Posterior cingulate gyrus (tissue), 11 donors: ENCODE measurements at regions not wholly inside any gene's neighbourhood (a gene's known extent, or its start where the extent isn't known, plus 50 kb on each side); places are given as distances from the start of the nearest gene placed in this dataset.

Experiments used
- DNase-seq, 10 donors: peaks; one replicate each; pipeline versions ENCODE4 v3.0.0 to v3.0.0-alpha.2; 2020 to 2021; ENCODE audit warnings: mixed read lengths in 3 of 10
- intact Hi-C: fragments of 100-400 bp; cut with DNase I; formaldehyde crosslinking; loops from one replicate; pipeline ENCODE4 v1.15.1; 2023

DNA sequence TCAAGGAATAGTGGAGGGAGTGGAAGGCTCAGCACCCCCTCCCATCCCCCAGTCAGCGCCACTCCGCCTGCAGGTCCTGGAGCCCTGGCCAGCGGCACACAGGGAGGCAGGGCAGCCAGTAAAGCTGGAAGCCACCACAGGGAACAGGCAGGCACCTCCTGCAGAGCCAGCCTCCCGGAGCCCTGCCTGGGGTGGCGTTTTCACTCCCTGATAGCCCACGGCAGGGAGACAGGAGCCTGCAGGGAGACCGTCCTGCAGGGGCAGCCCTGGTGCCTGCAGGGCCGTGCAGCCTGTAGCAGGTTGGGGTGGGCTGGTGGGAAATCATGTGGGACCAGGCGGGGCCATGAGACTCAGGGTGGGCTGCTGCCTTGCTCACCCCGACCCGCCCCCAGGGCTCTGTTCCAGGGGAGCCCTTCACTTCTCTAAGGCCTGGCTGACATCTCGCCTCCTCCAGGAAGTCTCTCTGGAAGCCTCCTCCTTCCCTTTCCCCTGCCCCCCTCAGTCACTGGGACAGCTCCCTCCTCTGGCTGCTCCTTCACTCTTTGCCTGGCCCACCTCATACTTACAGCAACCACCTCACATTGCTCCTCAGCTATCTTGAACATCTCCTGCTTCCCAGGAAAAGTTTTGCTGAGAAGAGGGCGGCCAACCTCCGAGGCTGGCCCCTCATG, 221.0 kb downstream of the GLI2 start:
- intact Hi-C loops = no loop called here
- DNase-seq = peak in 1 of 10 donors; percentile 67

DNA sequence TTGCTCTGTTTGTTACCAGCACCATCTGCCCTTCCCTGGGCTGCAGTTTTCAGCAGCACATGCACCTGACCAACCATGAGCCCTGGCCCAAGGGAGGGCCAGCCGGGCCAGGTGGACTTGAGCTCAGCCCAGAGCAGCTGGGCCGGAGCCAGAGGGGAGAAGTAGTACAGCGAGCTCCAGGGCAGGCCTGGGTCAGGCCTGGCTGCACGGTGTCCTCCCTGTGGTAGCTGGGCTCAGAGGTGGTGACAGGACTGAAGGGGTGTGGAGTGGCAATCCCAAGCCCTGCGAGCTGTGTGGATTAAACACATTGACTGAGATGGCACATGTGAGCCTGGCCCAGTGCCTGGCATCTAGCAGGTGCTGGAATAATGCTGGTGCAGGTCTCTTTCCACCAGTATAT, 222.2 kb downstream of the GLI2 start:
- DNase-seq = peak in 1 of 10 donors; percentile 76
- intact Hi-C loops = no loop called here

DNA sequence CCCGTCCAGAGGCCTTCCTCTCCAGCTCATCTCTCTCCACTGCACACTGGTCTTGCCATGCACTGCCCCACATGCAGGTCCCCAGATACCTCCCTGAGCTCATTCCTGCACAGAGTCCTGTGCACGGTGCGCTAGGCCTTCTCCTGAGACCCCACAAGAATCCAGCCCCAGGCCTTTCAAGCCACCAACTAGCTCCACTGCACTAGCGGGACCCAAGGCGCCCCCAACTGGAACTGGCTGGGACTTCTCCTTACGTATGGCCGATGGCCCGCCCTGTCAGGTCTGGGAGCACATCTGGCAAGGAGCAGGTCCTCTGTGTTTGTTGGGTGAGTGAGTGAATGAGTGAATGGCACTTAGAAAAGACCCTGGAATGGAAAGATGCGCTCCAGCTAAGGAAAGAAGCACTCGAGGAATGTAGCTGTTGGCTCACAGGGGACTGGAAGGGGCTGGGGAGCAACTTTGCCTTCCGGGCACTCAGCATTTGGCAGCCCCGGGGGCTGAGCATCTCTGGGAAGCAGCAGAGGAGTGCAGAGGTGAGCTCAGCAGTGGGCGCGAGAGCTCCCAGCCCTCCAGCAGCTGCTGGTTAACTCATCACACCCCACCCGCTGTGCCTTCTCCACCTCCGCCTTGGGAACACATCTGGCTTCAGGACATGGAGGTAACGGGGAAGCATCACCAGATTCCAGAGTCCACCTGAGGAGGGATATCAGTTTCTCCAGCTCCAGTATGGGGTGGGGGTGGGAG, 223.1 kb downstream of the GLI2 start:
- peak in 1 of 10 donors; percentile 79 for DNase-seq
- intact Hi-C loops = no loop called here

DNA sequence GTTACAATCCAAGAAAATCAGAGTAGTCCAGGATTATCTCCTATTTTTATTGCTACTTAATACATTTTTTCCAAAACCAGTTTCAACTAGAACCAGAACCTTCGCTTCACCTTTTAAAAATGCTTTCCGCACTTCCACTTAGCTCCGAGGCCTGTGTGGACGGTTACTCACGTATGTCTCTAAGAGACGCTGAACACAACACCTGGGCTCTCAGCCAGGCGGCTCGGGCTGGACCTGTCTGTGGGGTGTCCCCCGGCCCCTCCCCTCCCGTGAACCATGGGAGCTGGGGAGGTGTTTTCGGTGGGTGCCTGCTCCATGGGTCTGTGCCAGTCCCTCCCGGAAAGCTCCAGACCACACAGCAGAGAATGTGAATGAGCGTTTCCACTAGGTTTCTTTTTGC, 223.8 kb downstream of the GLI2 start:
- DNase-seq = peak in 1 of 10 donors; percentile 70
- intact Hi-C loops = no loop called here

DNA sequence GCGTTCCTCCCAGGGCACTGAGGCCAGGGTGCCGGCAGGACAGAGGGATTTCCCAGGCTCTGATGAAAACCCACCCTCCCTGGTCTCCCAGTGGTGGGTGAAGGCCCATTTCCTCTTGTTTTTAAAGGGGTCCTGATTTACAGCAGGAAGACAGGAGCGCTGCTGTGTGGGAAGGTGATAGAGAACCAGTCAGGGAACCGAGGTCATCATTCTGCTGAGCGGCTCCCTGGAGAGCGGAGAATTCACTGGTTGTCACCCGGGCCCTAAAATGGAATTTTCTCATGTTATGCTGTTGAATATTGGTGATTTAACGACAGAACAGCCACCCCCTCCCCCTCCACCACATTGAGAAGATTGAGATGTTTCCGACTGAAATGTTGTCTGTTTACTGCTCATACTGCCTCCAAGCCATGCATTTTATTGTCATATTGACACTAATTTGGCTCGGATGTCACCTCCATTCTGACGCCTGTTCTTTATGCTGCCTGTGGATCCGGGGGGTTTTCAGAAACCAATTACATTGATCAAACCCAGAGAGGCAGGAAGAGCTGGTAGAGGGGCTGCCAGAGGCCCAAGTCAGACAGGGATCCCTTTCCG, 225.2 kb downstream of the GLI2 start:
- DNase-seq = peak in 1 of 10 donors; percentile 75

DNA sequence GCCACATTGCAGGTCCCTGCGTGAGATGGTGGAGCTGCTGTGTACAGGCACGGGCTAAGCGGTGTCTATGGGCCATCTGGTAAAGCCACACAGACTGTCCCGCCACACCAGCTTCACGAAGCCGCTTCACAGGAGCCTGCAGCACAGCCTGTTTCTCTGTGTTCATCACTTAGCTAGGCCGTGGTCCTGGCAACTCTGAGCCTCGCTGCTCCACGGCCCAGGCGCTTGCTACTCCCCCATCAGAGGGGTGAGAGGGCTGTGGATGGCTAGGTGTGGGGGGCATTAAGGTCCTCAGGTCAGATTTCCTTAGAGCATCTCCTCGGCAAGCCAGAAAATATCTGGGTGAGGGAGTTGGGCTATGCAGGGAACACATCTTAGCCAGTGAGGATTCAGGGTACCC, 225.7 kb downstream of the GLI2 start:
- DNase-seq = peak in 1 of 10 donors; percentile 58
- intact Hi-C loops = no loop called here

More for the DNA sequence above, 225.2 kb downstream of the GLI2 start:
- intact Hi-C loops = no loop called here

DNA sequence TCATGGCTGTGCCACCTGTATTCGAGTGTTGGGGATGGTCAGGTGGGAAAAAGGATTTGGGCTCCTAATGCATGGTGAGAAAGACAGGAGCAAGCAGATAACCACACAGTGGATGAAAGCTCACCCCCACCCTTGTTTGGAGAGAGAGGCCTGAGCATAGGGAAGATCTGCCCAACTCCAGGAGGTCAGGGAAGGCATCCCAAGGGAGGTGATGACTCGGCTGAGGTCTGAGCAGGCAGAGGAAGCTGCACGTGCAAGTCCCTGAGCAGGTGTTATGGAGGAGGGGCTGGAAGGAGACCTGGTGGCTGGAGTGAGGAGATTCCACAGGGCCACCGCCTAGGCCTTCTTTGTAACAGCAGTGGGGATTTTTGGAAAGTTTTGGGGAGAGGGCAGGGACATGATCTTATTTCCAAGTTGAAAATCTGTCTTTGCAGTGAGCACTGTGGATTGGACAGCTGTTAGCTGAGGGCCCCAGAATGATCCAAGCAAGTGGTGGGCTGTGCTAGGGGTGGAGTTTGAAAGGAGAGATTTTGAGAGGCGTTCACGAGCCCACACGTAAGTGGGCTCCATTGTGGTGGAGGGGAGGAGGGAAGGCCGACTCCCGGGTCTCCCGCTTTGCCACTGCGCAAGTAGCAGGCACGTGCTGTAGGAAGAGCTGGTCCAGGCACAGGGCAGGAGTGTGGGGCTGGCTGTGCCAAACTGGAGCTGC, 228.5 kb downstream of the GLI2 start:
- peak in 1 of 10 donors; percentile 68 for DNase-seq
- intact Hi-C loops = no loop called here

DNA sequence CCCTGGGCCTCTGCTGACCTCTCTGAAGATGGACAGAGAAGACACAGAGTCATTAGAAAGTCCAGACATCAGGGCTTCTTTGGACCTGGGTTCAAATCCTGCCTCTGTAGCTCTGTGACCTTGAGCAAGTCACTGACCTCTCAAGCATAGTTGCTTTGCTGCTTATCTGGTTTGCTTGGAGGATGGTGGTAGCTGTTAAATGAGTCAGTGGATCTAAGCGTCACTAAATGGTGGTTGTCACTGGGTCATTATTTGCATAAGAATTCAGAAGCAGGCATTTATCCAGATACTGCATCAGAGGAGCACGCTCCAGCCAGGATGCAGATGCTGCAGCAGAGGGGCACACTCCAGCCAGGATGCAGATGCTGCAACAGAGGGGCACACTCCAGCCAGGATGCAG, 229.2 kb downstream of the GLI2 start:
- intact Hi-C loops = no loop called here
- DNase-seq = no peak

DNA sequence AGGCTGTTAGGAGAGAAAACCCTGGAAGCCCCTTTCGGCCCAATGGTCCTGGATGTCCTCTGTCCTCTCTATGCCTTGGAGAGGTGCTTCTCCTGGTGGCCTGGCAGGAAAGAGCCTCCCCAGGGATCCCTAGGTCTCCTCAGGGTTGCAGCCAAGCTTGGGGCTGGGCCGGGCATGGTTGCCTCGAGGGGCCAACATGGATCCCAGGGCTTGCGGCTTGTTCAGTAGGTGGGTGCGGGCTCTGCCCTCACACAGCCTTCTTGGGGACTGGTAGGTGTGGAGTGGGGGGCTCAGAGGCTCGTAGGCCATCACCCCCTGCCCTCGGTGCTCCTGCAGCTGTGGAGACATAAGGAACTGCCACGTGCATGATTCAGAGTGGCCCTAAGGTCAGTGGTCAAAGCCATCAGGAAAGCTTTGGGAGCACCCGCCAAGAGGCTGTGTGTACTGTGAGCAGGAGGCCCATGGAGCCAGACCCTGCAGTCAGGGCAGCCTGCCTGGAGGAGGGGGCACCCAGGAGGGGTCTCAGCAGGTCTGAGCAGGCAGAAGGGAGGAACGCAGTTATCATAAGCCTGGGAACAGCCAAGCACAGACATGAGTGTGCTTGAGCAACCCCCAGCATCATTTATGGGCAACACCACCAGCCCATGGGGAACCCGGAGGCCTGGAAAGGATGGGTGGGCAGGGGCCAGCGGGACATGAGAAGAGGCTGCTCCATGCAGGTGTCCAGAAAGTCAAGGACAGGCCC, 231.0 kb downstream of the GLI2 start:
- DNase-seq = peak in 1 of 10 donors; percentile 53

DNA sequence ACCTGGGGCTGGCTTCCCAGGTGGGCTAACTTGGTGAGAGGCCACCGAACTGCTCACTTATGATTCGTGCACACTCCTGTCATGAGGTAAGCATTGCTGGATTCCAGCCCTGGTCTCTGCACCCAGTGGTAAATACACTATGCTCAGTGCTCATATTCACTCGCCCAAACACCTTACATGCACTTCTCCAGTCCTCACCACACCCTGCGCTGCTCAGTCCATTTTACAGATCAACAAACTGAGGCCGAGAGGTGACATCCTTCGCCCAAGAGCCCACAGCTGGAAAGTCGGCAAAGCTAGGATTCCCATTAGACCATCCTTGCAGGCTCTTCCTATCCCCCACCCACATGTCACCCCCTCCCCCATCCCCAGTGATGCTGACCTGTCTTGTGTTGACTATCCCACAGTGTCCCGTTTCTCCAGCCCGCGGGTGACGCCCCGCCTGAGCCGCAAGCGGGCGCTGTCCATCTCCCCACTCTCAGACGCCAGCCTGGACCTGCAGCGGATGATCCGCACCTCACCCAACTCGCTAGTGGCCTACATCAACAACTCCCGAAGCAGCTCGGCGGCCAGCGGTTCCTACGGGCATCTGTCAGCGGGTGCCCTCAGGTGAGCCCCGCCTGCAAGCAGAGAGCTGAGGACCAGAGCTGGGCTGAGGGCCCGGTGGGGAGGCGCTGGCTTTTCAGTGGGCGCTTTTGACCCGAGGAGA, 232.8 kb downstream of the GLI2 start:
- DNase-seq = peak in 1 of 10 donors; percentile 62
- intact Hi-C loops = no loop called here

More for the DNA sequence above, 231.0 kb downstream of the GLI2 start:
- intact Hi-C loops = no loop called here

DNA sequence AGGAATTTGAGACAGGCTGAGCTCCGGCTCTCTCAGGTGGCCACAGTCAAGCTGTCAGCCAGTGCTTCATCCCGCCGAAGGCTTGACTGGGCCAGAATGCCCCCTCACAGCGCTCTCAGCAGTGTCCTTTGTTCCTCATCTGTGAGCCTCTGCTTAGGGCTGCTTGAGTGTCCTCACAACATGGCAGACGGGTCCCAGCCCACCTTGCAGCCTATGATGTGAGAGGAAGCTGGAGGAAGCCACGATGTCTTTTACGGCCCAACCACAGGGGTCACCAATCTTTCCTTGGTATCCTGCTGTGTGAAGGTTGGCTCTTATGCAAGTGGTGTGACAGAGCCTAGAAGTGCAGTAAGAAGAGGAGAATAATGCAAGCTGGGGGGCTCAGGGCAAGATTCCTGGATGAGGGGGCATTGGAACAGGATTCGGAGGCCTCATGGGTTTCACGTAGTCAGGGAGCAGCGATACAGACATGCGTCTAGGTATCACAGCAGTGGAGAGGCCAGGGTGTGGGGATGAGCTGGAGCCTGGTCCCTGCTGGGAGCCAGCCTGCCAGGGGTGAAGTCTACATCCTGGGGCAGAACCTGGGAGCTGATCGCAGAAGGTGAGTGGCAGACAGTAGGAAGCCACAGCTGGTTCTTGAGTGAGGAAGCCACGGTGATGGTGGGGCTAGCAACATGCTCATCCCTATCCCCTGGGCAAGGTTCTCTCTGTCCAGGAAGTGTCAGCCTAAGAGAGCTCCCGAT, 234.1 kb downstream of the GLI2 start:
- intact Hi-C loops = no loop called here
- peak in 1 of 10 donors; percentile 53 for DNase-seq

DNA sequence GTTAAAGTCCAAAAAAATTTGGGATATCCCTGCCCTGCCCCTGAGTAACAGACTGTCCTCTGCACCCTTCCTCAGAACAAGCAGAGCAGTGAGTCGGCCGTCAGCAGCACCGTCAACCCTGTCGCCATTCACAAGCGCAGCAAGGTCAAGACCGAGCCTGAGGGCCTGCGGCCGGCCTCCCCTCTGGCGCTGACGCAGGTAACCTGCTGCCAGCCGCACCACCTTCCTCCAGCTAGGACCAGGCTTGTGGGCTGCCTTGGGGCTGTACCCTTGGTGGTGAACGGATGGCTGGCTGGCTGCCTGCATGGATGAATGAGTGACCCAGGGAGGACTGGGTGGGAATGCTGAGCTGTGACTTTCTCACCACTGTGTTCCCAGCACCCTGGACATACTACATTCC, 236.2 kb downstream of the GLI2 start:
- intact Hi-C loops = no loop called here
- peak in 2 of 10 donors; percentile 35 to 77 for DNase-seq

DNA sequence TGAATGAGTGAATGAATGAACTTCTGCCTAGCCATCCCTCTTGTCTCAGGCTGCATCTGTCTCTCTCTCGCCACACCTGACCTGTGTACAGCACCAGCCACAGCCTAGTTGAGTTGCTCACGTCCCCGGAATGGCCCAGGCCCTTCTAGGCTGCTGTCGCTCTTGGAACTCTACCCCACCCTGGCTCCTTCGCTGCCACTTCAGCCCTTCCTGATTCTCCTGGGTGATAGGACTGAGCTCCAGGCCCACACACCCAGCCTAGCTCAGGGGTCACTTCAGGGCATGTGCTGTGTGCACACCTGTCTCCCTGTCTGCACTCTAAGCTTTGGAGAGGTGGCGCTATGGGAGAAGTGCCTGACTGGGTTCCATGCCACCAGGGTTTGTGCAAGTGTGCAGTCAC, 236.6 kb downstream of the GLI2 start:
- peak in 3 of 10 donors; percentile 30 to 55 (median 36) for DNase-seq
- intact Hi-C loops = no loop called here

DNA sequence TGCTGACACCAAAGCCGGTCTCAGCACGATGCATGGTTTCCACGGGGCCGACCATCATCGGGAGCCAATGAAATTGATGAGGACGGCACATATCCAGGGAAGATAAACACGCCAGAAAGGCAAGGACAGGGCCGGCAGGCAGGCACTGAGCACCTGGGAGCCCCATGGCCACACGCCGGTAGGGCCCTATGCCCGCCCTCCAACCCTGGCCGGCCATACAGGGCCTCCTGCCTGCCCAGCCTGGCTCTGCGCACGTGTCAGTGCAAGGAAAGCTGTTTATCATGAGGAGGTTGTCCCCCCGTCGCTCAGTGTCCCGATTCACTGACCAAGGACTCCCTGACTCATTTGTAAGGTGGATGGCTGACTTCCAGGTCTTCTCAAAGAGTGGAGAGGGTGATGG, 237.5 kb downstream of the GLI2 start:
- intact Hi-C loops = no loop called here
- peak in 4 of 10 donors; percentile 22 to 59 (median 41) for DNase-seq

DNA sequence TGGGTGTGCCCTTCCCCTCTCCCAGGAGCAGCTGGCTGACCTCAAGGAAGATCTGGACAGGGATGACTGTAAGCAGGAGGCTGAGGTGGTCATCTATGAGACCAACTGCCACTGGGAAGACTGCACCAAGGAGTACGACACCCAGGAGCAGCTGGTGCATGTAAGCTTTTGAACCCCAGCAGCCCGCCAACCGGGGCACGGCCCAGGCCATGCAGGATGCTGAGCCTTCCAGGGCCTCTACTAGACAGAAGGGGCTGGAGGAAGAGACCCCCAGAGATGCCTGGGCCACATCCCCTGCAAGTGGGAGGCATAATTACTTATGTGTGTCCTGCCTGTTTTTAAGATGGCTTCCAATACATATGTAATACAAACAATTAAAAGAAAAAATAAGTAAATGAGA, 239.3 kb downstream of the GLI2 start:
- intact Hi-C loops = no loop called here
- peak in 2 of 10 donors; percentile 37 to 62 for DNase-seq

DNA sequence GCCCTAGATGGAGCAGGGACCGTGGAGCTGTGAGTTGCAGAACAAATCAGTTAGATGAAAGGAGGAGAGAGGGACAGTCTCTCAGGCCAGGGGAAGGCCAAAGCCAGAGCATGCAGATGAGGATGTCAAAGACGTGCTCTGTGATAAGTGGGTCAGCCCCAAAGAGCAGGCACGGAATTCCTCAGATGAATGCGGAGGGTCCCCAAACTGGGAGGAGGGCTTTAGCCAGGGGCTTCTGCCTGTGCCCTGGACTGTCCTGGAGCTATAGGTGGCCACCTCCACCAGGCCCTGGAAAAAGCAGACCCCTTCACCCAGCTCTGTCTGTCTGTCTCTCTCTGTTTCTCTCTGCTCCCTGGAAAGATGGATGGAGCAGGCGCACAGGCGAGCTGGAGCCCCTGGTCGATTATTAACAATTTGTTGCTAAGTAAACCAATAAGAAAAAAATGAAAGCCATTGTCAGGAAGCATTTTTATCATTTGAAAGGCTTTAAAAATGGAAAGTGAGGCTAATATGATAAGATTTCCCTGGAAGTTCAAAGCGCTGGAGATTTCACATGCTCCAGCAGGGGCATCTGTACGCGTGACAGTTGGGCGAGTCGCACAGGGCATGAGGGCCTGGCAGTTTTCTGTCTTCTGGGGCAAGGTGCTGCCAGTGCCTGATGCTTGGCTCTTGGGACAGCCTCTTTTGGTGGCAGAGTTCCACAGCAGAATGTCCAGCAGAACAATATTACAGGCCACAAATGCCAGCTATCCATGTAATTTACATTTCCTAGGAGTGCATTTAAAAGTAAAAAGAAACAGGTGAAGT, 241.0 kb downstream of the GLI2 start:
- intact Hi-C loops = no loop called here
- peak in 3 of 10 donors; percentile 35 to 58 (median 42) for DNase-seq

DNA sequence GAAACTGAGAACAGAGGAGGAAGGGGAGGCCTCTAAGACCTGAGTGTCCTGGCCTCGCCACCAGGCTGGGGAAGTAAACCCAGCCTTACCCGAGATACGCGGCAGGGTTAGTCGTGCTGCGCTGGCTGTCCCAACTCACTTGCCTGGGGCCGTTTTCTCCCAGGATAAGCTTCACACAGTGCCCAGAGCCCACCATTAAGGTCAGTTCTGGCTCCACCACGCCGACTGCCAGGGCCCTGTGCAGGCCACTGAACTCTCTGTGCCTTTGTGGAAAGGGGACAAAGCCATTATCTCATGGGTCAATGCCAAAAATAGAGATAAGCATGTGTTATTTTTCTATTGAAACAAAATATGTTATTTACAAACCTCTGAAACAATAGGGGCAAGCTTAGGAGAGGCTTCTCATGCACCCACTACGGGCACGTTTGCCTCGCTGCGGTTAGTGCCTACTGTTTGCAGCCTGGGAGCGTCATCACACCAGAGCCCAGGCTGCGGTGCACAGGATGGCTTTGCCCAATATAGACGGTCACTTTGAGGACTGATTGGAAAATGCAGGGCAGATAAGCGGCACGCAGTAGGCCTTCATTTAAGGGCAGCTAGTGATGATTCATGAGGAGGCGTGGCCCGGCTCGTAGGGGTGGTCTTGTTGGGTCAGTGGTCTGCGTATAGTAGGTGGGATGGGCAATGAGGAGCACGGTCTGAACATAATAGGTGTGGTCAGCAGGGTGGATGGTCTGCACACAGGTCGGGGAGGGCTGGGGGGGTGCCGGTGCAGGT, 242.1 kb downstream of the GLI2 start:
- intact Hi-C loops = no loop called here

More for the DNA sequence above, 242.1 kb downstream of the GLI2 start:
- peak in 3 of 10 donors; percentile 19 to 39 (median 23) for DNase-seq
